ENCODE measurements at regions not wholly inside any gene's neighbourhood (a gene's known extent, or its start where the extent isn't known, plus 50 kb on each side); places are given as distances from the start of the nearest gene placed in this dataset.

DNA sequence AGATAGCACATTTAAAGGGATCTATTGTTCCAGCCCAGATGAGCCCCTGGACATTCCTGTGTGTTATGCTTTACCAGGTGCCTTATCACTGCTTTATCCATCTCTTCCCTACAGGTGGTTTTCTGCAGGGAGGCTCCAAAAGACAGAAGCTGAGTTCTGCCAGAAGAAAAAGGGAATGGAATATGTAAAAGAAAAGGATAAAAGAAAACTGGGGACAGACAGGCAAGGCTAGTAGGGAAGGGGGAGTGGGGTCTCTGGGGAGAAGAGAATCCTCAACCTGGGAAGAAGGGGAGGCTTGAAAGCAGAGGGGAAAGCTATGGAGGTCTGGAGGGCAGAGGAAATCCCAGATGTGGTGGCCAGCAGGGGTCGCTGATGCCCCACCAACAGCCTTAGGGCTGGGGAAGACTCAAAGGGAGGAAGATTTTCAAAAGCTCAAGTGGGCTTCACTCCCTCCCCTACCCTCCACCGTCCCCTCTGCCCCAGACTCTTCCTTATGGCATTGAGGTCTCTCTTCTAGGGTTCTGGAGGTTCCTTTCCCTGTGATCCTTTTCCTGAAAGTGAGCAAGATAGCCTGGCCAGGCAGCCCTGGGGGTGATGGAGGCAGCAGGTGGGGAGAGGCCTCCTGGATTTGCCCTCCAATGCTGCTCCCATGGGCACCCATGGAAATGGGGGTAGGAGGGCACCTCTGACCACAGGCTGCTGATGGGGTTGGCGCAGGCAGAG is 178.1 kb upstream of the PKDCC start:
- H3K9ac ChIP-seq (ENCODE audit: low read depth in 1 of 2, low read length in 2 of 2): no peak overlapping the region
- H3K27ac ChIP-seq (ENCODE audit: low read depth in 2 of 2, low read length in 2 of 2): no peak overlapping the region
- no peaks in the 10 kb centered on the region for H3K9me3 ChIP-seq (ENCODE audit: control insufficient read depth in 2 of 2, low read length in 2 of 2)
- H3K27me3 ChIP-seq (ENCODE audit: control insufficient read depth in 2 of 2, insufficient read depth in 2 of 2, low read length in 2 of 2): no peaks in the 10 kb centered on the region
- H3K36me3 ChIP-seq (ENCODE audit: control insufficient read depth in 2 of 2, insufficient read depth in 2 of 2, low read length in 2 of 2): no peaks in the 10 kb centered on the region
- H3K4me1 ChIP-seq (ENCODE audit: control insufficient read depth in 2 of 2, insufficient read depth in 2 of 2, low read length in 2 of 2): no peaks in the 10 kb centered on the region
- no peak overlapping the region for H3K4me3 ChIP-seq (ENCODE audit: low read length in 2 of 2)

DNA sequence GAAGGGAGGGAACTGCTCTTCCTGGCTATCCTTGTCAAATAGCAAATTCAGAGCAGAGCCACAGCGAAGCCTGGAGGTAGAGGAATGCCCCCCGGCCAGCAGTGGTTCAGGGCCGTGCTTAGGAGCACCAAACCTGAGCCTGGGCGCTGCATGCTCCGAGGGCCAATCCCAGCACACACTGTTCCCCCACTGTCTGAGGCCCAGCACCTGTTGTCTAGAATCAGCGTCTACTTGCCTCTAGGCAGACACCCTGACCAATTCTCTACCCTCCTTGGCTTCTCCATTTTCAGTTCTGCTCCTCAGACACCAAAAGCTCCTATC is 177.6 kb upstream of the PKDCC start:
- no peak overlapping the region for H3K27ac ChIP-seq (ENCODE audit: low read depth in 2 of 2, low read length in 2 of 2)
- no peaks in the 10 kb centered on the region for H3K9me3 ChIP-seq (ENCODE audit: control insufficient read depth in 2 of 2, low read length in 2 of 2)
- H3K36me3 ChIP-seq (ENCODE audit: control insufficient read depth in 2 of 2, insufficient read depth in 2 of 2, low read length in 2 of 2): no peaks in the 10 kb centered on the region
- H3K4me1 ChIP-seq (ENCODE audit: control insufficient read depth in 2 of 2, insufficient read depth in 2 of 2, low read length in 2 of 2): no peaks in the 10 kb centered on the region
- H3K27me3 ChIP-seq (ENCODE audit: control insufficient read depth in 2 of 2, insufficient read depth in 2 of 2, low read length in 2 of 2): no peaks in the 10 kb centered on the region
- no peak overlapping the region for H3K4me3 ChIP-seq (ENCODE audit: low read length in 2 of 2)
- H3K9ac ChIP-seq (ENCODE audit: low read depth in 1 of 2, low read length in 2 of 2): no peak overlapping the region

DNA sequence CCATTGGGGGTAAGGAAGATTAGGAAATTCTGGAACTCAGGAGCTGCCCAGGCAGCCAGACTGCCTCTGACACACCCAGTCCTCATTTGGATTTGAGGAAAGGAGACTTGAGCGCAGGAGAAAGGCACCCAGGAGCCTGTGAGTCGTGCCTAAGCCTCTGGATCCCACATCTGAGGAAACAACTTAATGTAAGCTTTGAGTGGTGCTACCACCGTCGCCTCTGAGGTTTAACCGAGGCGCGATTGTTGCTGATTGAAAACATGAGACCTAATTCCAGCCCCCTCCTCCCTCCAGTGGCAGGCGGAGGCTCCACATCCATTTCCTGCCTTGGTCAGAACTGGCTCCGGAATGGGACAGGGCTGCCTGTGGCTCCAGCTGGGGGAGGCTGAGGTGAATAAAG is 176.7 kb upstream of the PKDCC start:
- Histone ChIP-seq H3K9me3 (ENCODE audit: control insufficient read depth in 2 of 2, low read length in 2 of 2) (no peaks in the 10 kb centered on the region), H3K36me3 (ENCODE audit: control insufficient read depth in 2 of 2, insufficient read depth in 2 of 2, low read length in 2 of 2) (no peaks in the 10 kb centered on the region), H3K4me3 (ENCODE audit: low read length in 2 of 2) (no peak overlapping the region), H3K27ac (ENCODE audit: low read depth in 2 of 2, low read length in 2 of 2) (no peak overlapping the region), H3K4me1 (ENCODE audit: control insufficient read depth in 2 of 2, insufficient read depth in 2 of 2, low read length in 2 of 2) (peaks cover 0 to 2% of the 10 kb centered on the region in 2 donors), H3K27me3 (ENCODE audit: control insufficient read depth in 2 of 2, insufficient read depth in 2 of 2, low read length in 2 of 2) (no peaks in the 10 kb centered on the region), H3K9ac (ENCODE audit: low read depth in 1 of 2, low read length in 2 of 2) (no peak overlapping the region)

DNA sequence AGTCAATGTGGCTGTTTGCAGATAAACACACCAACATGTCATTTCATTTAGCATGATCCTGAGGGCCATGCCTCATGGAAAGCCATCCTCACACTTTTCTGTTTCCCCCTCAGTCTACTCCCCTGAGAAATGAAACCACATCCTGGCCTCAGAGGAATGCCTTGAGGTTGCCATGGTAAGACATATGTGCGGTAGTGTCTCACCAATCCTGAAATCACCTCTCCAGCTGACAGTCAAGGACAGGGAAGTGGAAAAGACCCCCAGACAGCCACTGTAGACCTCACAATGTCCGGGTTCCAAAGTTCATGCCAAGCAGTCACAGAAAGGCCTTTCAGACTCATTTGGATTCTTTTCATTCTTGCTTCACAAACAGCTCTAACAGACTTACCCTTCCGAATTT is 175.2 kb upstream of the PKDCC start:
- no peaks in the 10 kb centered on the region for H3K9me3 ChIP-seq (ENCODE audit: control insufficient read depth in 2 of 2, low read length in 2 of 2)
- no peaks in the 10 kb centered on the region for H3K36me3 ChIP-seq (ENCODE audit: control insufficient read depth in 2 of 2, insufficient read depth in 2 of 2, low read length in 2 of 2)
- H3K4me3 ChIP-seq (ENCODE audit: low read length in 2 of 2): no peak overlapping the region

DNA sequence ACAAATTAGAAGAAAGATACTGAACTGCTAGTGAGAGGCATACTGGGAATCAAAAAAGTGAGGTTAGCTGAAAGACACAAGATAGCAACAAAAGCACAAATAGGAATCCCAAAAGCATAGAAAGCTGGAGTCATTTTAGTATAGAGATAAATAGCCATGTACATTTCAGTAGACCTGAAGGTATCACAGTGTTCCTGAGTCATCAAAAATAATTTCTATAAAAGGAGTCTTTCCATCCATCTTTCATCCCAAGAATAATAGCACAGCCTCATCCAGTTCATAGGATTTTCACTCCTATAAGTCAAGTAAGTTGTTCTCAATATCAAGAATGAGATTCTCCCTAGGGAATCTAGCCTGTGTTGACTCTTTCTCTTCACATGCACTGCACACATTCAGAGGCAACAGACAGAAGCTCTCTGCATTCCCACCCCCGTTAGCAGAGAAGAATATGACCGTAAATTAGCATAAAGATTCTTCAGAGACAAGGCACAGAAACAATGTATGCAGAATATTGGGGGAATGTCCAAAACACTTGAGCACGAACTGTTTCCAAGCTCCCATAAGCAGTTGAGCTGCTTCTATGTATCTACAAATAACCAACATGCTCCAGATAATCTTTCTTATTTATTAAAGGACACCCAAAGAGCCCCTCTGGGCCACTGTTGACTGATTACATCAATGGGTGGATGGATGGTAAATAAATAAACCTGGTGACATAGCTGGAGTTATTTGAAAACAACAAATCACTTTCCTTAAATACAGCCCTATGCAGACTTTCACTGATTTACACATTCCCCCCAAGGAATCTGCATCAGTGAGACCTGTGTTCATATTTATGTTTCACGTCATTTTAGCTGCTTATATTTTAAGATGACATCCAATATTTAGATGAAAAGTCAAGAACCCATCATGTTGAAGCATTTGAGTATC is 174.5 kb upstream of the PKDCC start:
- Histone ChIP-seq H3K27me3 (ENCODE audit: control insufficient read depth in 2 of 2, insufficient read depth in 2 of 2, low read length in 2 of 2) (no peaks in the 10 kb centered on the region), H3K4me3 (ENCODE audit: low read length in 2 of 2) (no peak overlapping the region), H3K9me3 (ENCODE audit: control insufficient read depth in 2 of 2, low read length in 2 of 2) (no peaks in the 10 kb centered on the region), H3K4me1 (ENCODE audit: control insufficient read depth in 2 of 2, insufficient read depth in 2 of 2, low read length in 2 of 2) (peaks cover 0 to 4% of the 10 kb centered on the region in 2 donors), H3K9ac (ENCODE audit: low read depth in 1 of 2, low read length in 2 of 2) (no peak overlapping the region), H3K27ac (ENCODE audit: low read depth in 2 of 2, low read length in 2 of 2) (no peak overlapping the region), H3K36me3 (ENCODE audit: control insufficient read depth in 2 of 2, insufficient read depth in 2 of 2, low read length in 2 of 2) (no peaks in the 10 kb centered on the region)

More for the DNA sequence above, 175.2 kb upstream of the PKDCC start:
- no peaks in the 10 kb centered on the region for H3K27me3 ChIP-seq (ENCODE audit: control insufficient read depth in 2 of 2, insufficient read depth in 2 of 2, low read length in 2 of 2)
- H3K27ac ChIP-seq (ENCODE audit: low read depth in 2 of 2, low read length in 2 of 2): no peak overlapping the region
- no peak overlapping the region for H3K9ac ChIP-seq (ENCODE audit: low read depth in 1 of 2, low read length in 2 of 2)
- H3K4me1 ChIP-seq (ENCODE audit: control insufficient read depth in 2 of 2, insufficient read depth in 2 of 2, low read length in 2 of 2): peaks cover 0 to 4% of the 10 kb centered on the region in 2 donors

DNA sequence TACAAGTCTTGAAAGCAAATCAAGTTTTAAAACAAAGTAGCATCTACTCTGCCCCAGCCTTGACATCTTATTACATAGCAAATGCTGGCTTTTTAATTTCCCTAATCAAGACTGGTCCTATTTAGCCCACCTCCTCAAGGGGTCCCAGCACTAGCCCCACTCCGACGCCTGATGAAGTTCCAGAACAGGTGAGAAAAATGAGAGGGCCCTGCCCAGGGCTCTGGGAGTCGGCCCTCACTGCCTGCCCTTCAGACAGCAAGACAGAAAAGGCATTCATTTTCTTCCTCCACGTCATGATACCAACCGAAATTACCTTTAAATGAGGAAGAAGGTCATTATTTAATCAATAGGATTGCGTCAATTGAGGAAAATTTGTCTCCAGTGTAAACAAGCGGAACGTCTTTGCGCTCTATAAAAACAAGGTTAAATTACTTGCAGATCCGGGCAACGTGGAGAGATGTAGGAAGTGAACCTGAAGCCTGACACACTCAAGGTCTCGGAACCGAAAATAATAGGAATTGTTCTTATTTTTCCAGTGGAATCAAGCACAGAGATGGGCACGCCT is 170.6 kb upstream of the PKDCC start:
- no peaks in the 10 kb centered on the region for H3K27me3 ChIP-seq (ENCODE audit: control insufficient read depth in 2 of 2, insufficient read depth in 2 of 2, low read length in 2 of 2)
- no peak overlapping the region for H3K27ac ChIP-seq (ENCODE audit: low read depth in 2 of 2, low read length in 2 of 2)
- no peaks in the 10 kb centered on the region for H3K9me3 ChIP-seq (ENCODE audit: control insufficient read depth in 2 of 2, low read length in 2 of 2)
- H3K36me3 ChIP-seq (ENCODE audit: control insufficient read depth in 2 of 2, insufficient read depth in 2 of 2, low read length in 2 of 2): no peaks in the 10 kb centered on the region
- peaks cover 7% of the 10 kb centered on the region in 2 donors for H3K4me1 ChIP-seq (ENCODE audit: control insufficient read depth in 2 of 2, insufficient read depth in 2 of 2, low read length in 2 of 2)
- no peak overlapping the region for H3K9ac ChIP-seq (ENCODE audit: low read depth in 1 of 2, low read length in 2 of 2)
- H3K4me3 ChIP-seq (ENCODE audit: low read length in 2 of 2): no peak overlapping the region

DNA sequence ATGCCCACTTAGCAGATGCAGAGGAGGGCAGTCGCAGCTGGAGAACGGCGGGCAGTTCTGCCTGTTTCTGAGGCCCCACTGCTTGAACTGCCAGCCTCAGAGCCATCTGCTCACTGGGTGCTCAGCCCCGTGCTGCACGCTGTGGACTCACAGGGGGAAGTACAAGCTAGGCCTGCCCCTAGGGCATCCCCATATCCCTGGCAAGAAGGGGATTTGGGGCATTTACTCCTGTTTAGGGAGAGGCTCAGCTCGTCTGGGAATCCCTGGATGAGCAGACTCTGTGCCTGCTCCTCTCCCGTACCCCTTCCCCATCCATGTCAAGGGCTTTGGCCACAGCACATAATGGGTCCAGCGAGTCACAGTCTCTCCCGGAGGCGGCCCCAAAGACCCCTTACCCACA is 169.8 kb upstream of the PKDCC start:
- Histone ChIP-seq H3K36me3 (ENCODE audit: control insufficient read depth in 2 of 2, insufficient read depth in 2 of 2, low read length in 2 of 2) (no peaks in the 10 kb centered on the region), H3K9ac (ENCODE audit: low read depth in 1 of 2, low read length in 2 of 2) (no peak overlapping the region), H3K4me1 (ENCODE audit: control insufficient read depth in 2 of 2, insufficient read depth in 2 of 2, low read length in 2 of 2) (peaks cover 7% of the 10 kb centered on the region in 2 donors), H3K9me3 (ENCODE audit: control insufficient read depth in 2 of 2, low read length in 2 of 2) (no peaks in the 10 kb centered on the region), H3K4me3 (ENCODE audit: low read length in 2 of 2) (no peak overlapping the region), H3K27ac (ENCODE audit: low read depth in 2 of 2, low read length in 2 of 2) (no peak overlapping the region), H3K27me3 (ENCODE audit: control insufficient read depth in 2 of 2, insufficient read depth in 2 of 2, low read length in 2 of 2) (no peaks in the 10 kb centered on the region)

DNA sequence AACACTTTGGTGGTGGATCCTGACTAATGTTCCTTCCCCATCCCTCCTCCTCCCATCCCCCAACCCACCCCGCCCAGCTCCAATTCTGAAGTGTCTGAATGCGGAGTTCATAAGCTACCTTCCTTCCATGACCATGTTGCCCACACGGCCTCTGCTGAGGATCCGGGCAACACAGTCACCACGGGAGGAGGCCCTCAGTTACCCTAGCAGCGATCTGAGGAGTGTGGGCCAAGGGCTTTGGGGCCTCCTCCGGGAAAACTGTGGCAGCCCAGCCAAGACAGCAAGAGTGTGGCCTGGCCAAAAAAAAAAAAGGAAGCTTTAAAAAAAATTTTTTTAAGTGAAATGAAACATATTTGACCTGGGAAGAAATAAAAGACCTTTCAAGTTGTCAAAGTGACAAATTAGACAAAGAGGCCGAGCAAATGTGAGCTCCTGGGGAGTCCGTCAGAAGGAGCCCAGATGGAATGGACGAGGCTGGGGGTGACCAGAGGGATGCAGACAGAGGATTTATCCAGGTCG is 169.0 kb upstream of the PKDCC start:
- Histone ChIP-seq H3K9ac (ENCODE audit: low read depth in 1 of 2, low read length in 2 of 2) (no peak overlapping the region), H3K27me3 (ENCODE audit: control insufficient read depth in 2 of 2, insufficient read depth in 2 of 2, low read length in 2 of 2) (no peaks in the 10 kb centered on the region), H3K4me3 (ENCODE audit: low read length in 2 of 2) (no peak overlapping the region), H3K9me3 (ENCODE audit: control insufficient read depth in 2 of 2, low read length in 2 of 2) (no peaks in the 10 kb centered on the region), H3K36me3 (ENCODE audit: control insufficient read depth in 2 of 2, insufficient read depth in 2 of 2, low read length in 2 of 2) (no peaks in the 10 kb centered on the region), H3K4me1 (ENCODE audit: control insufficient read depth in 2 of 2, insufficient read depth in 2 of 2, low read length in 2 of 2) (peaks cover 7% of the 10 kb centered on the region in 2 donors), H3K27ac (ENCODE audit: low read depth in 2 of 2, low read length in 2 of 2) (no peak overlapping the region)

DNA sequence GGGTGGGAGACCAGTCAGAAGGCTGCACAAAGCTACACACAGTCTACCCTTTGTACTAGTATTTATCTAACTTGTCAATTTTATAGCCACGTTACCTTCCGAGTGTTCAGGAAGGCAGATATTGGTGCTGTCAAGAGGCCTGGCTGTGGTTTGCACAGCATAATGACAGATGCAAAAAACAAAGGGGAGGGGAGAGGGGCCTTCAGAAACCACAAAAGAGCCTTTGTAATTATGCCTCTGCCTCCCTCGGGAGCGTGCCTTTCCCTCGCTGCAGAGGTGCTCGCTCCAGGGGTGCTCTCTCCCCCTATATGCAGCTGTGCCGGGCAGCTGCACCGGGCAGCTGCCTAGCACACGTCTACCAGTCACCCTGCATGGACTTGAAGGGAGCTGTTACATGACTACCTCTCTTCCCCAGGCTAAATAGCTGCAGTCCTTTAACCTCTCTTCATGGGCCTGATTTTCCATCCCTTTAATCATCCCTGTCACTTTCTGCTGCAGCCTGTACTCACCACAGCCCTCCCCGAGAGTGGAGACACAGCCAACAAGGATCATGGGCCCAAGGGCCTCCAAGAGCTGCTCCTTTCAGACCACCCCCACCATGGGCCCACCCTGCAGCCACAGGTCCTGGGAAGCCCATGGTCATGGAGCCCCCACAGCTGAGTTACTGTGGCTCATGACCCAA is 168.4 kb upstream of the PKDCC start:
- no peak overlapping the region for H3K27ac ChIP-seq (ENCODE audit: low read depth in 2 of 2, low read length in 2 of 2)
- no peak overlapping the region for H3K9ac ChIP-seq (ENCODE audit: low read depth in 1 of 2, low read length in 2 of 2)

More for the DNA sequence above, 168.4 kb upstream of the PKDCC start:
- Histone ChIP-seq H3K9me3 (ENCODE audit: control insufficient read depth in 2 of 2, low read length in 2 of 2) (no peaks in the 10 kb centered on the region), H3K27me3 (ENCODE audit: control insufficient read depth in 2 of 2, insufficient read depth in 2 of 2, low read length in 2 of 2) (no peaks in the 10 kb centered on the region), H3K36me3 (ENCODE audit: control insufficient read depth in 2 of 2, insufficient read depth in 2 of 2, low read length in 2 of 2) (no peaks in the 10 kb centered on the region), H3K4me1 (ENCODE audit: control insufficient read depth in 2 of 2, insufficient read depth in 2 of 2, low read length in 2 of 2) (peaks cover 7% of the 10 kb centered on the region in 2 donors), H3K4me3 (ENCODE audit: low read length in 2 of 2) (no peak overlapping the region)

Measured in mucosa of rectum (tissue), 2 donors.